IMR-90 (cell line): ENCODE measurements at regions not wholly inside any gene's neighbourhood (a gene's known extent, or its start where the extent isn't known, plus 50 kb on each side); places are given as distances from the start of the nearest gene placed in this dataset.
A peak's percentile ranks its signal among the peaks of the same experiment; 100 is the strongest.

Experiments used
- ATAC-seq: fragments of 200-7000 bp; cut with Tn5 transposase; 2 replicates; pipeline ENCODE4 v1.9.1; 2020; ENCODE audit warnings: low read depth, mild to moderate bottlenecking, moderate library complexity
- BruUV-seq: library from RNA; stranded (reverse); fragments of 400-500 nt; replicated peaks from 2 replicates; lab custom pipeline; 2021; lab: Mats Ljungman, UMichigan
- CTCF ChIA-PET: fragments of 300-600 bp; formaldehyde crosslinking; extraction: SDS; loops from one replicate; lab custom pipeline; 2021; ENCODE audit warnings: antibody characterized with exemption; lab: Yijun Ruan, JAX
- POLR2A ChIA-PET: fragments of 300-600 bp; sonication (Branson Sonifier 250); formaldehyde crosslinking; loops from one replicate; lab custom pipeline; 2022; ENCODE audit warnings: antibody characterized with exemption; ENCODE audit not compliant: unreplicated experiment; lab: Charles Lee
- DNase-seq: peaks from one replicate; pipeline ENCODE4 v3.0.0; 2013
- H2AFZ ChIP-seq: replicated peaks from 2 replicates; pipeline ENCODE3; 2013; ENCODE audit warnings: low read length, mild to moderate bottlenecking; ENCODE audit not compliant: poor library complexity
- H2AK5ac ChIP-seq: 2 replicates; pipeline ENCODE4 v1.6.1; 2013; ENCODE audit warnings: low read depth, low read length, inconsistent platforms
- H2AK9ac ChIP-seq: replicated peaks from 2 replicates; pipeline ENCODE3; 2013; ENCODE audit warnings: mild to moderate bottlenecking, low read depth, low read length, moderate library complexity; ENCODE audit not compliant: poor library complexity
- H2BK120ac ChIP-seq: 2 replicates; pipeline ENCODE4 v1.6.1; 2013; ENCODE audit warnings: low read depth, low read length, inconsistent platforms
- H2BK15ac ChIP-seq: 3 replicates; pipeline ENCODE4 v1.6.1; 2013; ENCODE audit warnings: low read depth, low read length, inconsistent platforms
- H2BK20ac ChIP-seq: 2 replicates; pipeline ENCODE4 v1.6.1; 2013; ENCODE audit warnings: low read depth, mild to moderate bottlenecking, inconsistent platforms, low read length, moderate library complexity
- H2BK5ac ChIP-seq: 2 replicates; pipeline ENCODE4 v1.6.1; 2013; ENCODE audit warnings: mild to moderate bottlenecking, low read depth, low read length, inconsistent platforms; ENCODE audit not compliant: poor library complexity, severe bottlenecking
- H3K14ac ChIP-seq: replicated peaks from 2 replicates; pipeline ENCODE4 v1.6.1; 2013; ENCODE audit warnings: low read depth, low read length, inconsistent platforms
- H3K18ac ChIP-seq: 2 replicates; pipeline ENCODE4 v1.6.1; 2013; ENCODE audit warnings: low read depth, low read length, control low read depth
- H3K23ac ChIP-seq: 2 replicates; pipeline ENCODE4 v1.6.1; 2013; ENCODE audit warnings: low read depth, low read length, inconsistent platforms
- H3K27ac ChIP-seq: 2 replicates; pipeline ENCODE4 v1.5.1; 2013; ENCODE audit warnings: mild to moderate bottlenecking, control low read depth, low read length; ENCODE audit not compliant: insufficient read depth
- H3K27me3 ChIP-seq: 2 replicates; pipeline ENCODE4 v1.6.1; 2013; ENCODE audit warnings: low read length; ENCODE audit not compliant: control insufficient read depth, insufficient read depth
- H3K36me3 ChIP-seq: 2 replicates; pipeline ENCODE4 v1.6.1; 2013; ENCODE audit warnings: low read length, mixed read lengths; ENCODE audit not compliant: control insufficient read depth, insufficient read depth
- H3K4ac ChIP-seq: 2 replicates; pipeline ENCODE4 v1.6.1; 2013; ENCODE audit warnings: low read depth, low read length, inconsistent platforms
- H3K4me1 ChIP-seq: 2 replicates; pipeline ENCODE4 v1.6.1; 2013; ENCODE audit warnings: low read length, mixed read lengths; ENCODE audit not compliant: control insufficient read depth, insufficient read depth
- H3K4me2 ChIP-seq: 2 replicates; pipeline ENCODE4 v1.6.1; 2013; ENCODE audit warnings: low read depth, mild to moderate bottlenecking, control low read depth, low read length, moderate library complexity
- H3K4me3 ChIP-seq: 2 replicates; pipeline ENCODE4 v1.5.1; 2013; ENCODE audit warnings: low read depth, mild to moderate bottlenecking, control low read depth, low read length, moderate library complexity; ENCODE audit not compliant: insufficient read depth
- H3K56ac ChIP-seq: 2 replicates; pipeline ENCODE4 v1.6.1; 2013; ENCODE audit warnings: low read length, inconsistent platforms; ENCODE audit not compliant: insufficient read depth; ENCODE audit errors: extremely low read depth
- H3K79me1 ChIP-seq, 2 experiments: 2 replicates each; pipeline ENCODE4 v1.6.1; 2013; ENCODE audit warnings: low read length in 2 of 2, inconsistent platforms in 1 of 2, low read depth in 1 of 2
- H3K9ac ChIP-seq: 2 replicates; pipeline ENCODE4 v1.6.1; 2013; ENCODE audit warnings: low read depth, low read length, control low read depth
- H3K9me1 ChIP-seq: 2 replicates; pipeline ENCODE4 v1.6.1; 2013; ENCODE audit warnings: low read length, inconsistent platforms; ENCODE audit not compliant: insufficient read depth
- H3K9me3 ChIP-seq: 2 replicates; pipeline ENCODE4 v1.6.1; 2013; ENCODE audit warnings: low read length; ENCODE audit not compliant: control insufficient read depth, insufficient read depth
- H4K20me1 ChIP-seq: 2 replicates; pipeline ENCODE4 v1.6.1; 2013; ENCODE audit warnings: low read length, inconsistent platforms; ENCODE audit not compliant: insufficient read depth
- H4K5ac ChIP-seq: 2 replicates; pipeline ENCODE4 v1.6.1; 2013; ENCODE audit warnings: mild to moderate bottlenecking, low read depth, low read length, control low read depth
- H4K8ac ChIP-seq, 2 experiments: 2 replicates each; pipeline ENCODE4 v1.6.1; 2013; ENCODE audit warnings: low read depth in 2 of 2, low read length in 2 of 2, control low read depth in 1 of 2, inconsistent platforms in 1 of 2
- H4K91ac ChIP-seq: 2 replicates; pipeline ENCODE4 v1.6.1; 2013; ENCODE audit warnings: low read depth, low read length, inconsistent platforms; ENCODE audit not compliant: insufficient read depth
- CEBPB ChIP-seq: IDR thresholded peaks from 2 replicates; pipeline ENCODE4 v1.6.1; 2012; ENCODE audit warnings: low read depth, low read length, improper control_type of control experiment
- NFE2L2 ChIP-seq: fragments of 150-350 bp; IDR thresholded peaks from 2 replicates; pipeline ENCODE4 v1.6.1; 2016; ENCODE audit warnings: low read depth, mild to moderate bottlenecking, low read length
- RAD21 ChIP-seq: IDR thresholded peaks from 2 replicates; pipeline ENCODE4 v1.6.1; 2012; ENCODE audit warnings: low read length, improper control_type of control experiment
- WGBS, 2 experiments: methylation state at CpG; one replicate each; pipeline versions ENCODE4 v1.1.5 to v1.1.7; 2013; ENCODE audit warnings: missing lambda C conversion rate in 2 of 2; ENCODE audit not compliant: insufficient read length in 1 of 2; ENCODE audit errors: extremely low coverage in 2 of 2; 5-methylcytosine and 5-hydroxymethylcytosine counted together
- dilution Hi-C: fragments of 300-500 bp; cut with HindIII; formaldehyde crosslinking; loops from one replicate; pipeline ENCODE4 v1.14.3; 2018; ENCODE audit warnings: low sequenced_read_pairs; ENCODE audit not compliant: unreplicated experiment
- in situ Hi-C: fragments of 300-500 bp; cut with MboI; formaldehyde crosslinking; loops from 3 replicates; pipeline ENCODE4 v1.14.3; 2019; ENCODE audit warnings: low sequenced_read_pairs, inconsistent platforms, mixed read lengths
- intact Hi-C: fragments of 100-400 bp; cut with micrococcal nuclease; formaldehyde crosslinking; loops from 2 replicates; pipeline ENCODE4 v1.10.0; 2022
- TF ChIP-seq, protein P1 (sequence below): fragments of 150-350 bp; IDR thresholded peaks from 2 replicates; pipeline ENCODE4 v1.6.1; 2016; ENCODE audit warnings: low read depth, mild to moderate bottlenecking, low read length, moderate library complexity, borderline replicate concordance

DNA sequence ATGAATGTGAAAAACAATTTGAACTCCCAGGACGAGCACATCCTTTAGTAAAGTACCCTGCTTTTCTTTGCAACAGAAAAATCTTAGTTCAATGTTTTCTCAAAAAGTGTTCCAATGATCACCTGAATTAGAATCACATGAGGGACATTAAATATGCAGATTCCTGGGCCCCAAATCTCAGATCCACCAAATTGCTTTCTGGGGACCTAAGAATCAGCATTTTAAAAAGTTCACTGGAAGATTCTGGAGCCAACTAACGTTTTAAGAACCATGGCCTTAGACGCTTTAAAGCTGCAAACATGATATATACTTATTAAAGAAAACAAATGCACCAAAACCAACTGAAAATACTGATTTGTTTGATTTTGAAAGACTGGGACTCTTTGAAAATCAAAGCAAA, 143.4 kb upstream of the TMEM168 start (continued):
- TF ChIP-seq RAD21 (no peak), NFE2L2 (no peak)

DNA sequence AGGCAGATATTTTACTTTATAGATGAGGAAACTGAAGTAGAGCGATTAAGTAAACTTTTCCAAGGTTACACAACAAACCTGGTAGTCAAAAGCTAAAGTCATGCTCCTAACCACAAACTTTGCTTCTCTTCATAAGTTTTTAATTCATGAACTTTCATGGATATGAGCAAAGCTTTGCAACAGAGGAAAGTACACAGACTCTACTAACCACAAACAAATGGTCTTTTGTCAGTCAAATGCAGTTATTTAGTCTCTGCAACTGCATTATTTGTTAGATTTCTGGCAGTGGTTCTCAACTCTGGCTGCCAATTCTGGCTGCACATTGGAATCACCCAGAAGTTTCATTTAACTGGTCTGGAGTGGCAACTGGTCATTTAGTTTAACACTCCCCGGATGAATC, 140.6 kb upstream of the TMEM168 start:
- dilution Hi-C loops (no loop called here), intact Hi-C loops (loop anchor here (10.0 kb wide), 1 partner anchor 354 kb away; no protein-coding TSS in a partner anchor), in situ Hi-C loops (no loop called here)
- H2BK5ac ChIP-seq = no peak overlapping the region
- peaks cover 17 to 34% of the 10 kb centered on the region in 2 experiments; a peak in 3 of 4 replicates for H3K79me1 ChIP-seq
- H3K4me1 ChIP-seq = no peaks in the 10 kb centered on the region
- H4K91ac ChIP-seq = no peak overlapping the region
- TF ChIP-seq, protein P1, sequence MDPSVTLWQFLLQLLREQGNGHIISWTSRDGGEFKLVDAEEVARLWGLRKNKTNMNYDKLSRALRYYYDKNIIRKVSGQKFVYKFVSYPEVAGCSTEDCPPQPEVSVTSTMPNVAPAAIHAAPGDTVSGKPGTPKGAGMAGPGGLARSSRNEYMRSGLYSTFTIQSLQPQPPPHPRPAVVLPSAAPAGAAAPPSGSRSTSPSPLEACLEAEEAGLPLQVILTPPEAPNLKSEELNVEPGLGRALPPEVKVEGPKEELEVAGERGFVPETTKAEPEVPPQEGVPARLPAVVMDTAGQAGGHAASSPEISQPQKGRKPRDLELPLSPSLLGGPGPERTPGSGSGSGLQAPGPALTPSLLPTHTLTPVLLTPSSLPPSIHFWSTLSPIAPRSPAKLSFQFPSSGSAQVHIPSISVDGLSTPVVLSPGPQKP = no peak
- peak; percentile 77 for TF ChIP-seq CEBPB
- no peak overlapping the region for H3K4me3 ChIP-seq
- H3K36me3 ChIP-seq = no peaks in the 10 kb centered on the region
- no peak overlapping the region for H2AK5ac ChIP-seq
- H4K5ac ChIP-seq = no peak overlapping the region
- H4K8ac ChIP-seq = no peak overlapping the region
- no peaks in the 10 kb centered on the region for H3K9me3 ChIP-seq
- no peak overlapping the region for H2BK20ac ChIP-seq
- no peak overlapping the region for H2AK9ac ChIP-seq
- no peak overlapping the region; the same call in 1 of the 2 replicates for H3K27ac ChIP-seq
- H3K18ac ChIP-seq = no peak overlapping the region
- DNase-seq = peak; percentile 76
- no CpG with 5 or more reads among the region's 2 CpGs for WGBS, 2 experiments
- H3K4ac ChIP-seq = no peak overlapping the region
- POLR2A ChIA-PET = interaction anchor here (0.5 kb wide), 1 partner anchor 187 kb away, joined by 6 read pairs; no protein-coding TSS in a partner anchor
- H3K9me1 ChIP-seq = no peaks in the 10 kb centered on the region
- H3K14ac ChIP-seq = no peak overlapping the region
- H3K56ac ChIP-seq = no peak overlapping the region
- no peak overlapping the region for H3K23ac ChIP-seq
- no peak overlapping the region for H3K9ac ChIP-seq
- H2BK120ac ChIP-seq = no peak overlapping the region
- no peak overlapping the region for H2AFZ ChIP-seq
- H3K4me2 ChIP-seq = no peak overlapping the region; the same call in 1 of the 2 replicates
- no peaks in the 10 kb centered on the region for H3K27me3 ChIP-seq
- BruUV-seq = no TSS peak
- ATAC-seq = peak; percentile 60
- no peak overlapping the region for H2BK15ac ChIP-seq
- H4K20me1 ChIP-seq = peaks cover 6% of the 10 kb centered on the region; the same call in 1 of the 2 replicates
- CTCF ChIA-PET = interaction anchor here (0.7 to 1.0 kb wide), 2 partner anchors 9 to 381 kb away, joined by 3 to 10 read pairs; a partner anchor contains a TSS
